Activated CD8-positive, alpha-beta T cell treated with anti-CD3 and anti-CD28 coated beads for 36 hours (primary cell): ENCODE measurements at regions not wholly inside any gene's neighbourhood (a gene's known extent, or its start where the extent isn't known, plus 50 kb on each side); places are given as distances from the start of the nearest gene placed in this dataset.

ENCODE experiments used
- ATAC-seq: fragments of 200-7000 bp; cut with Tn5 transposase; one replicate; pipeline ENCODE4 v1.10.0; 2021; ENCODE audit warnings: mild to moderate bottlenecking, moderate library complexity
- CTCF ChIA-PET: fragments of 350-600 bp; sonication (Branson Sonifier 250); formaldehyde crosslinking; loops from one replicate; lab custom pipeline; 2021; ENCODE audit warnings: antibody characterized with exemption; lab: Charles Lee
- POLR2A ChIA-PET: fragments of 350-600 bp; sonication (Branson Sonifier 250); formaldehyde crosslinking; loops from one replicate; lab custom pipeline; 2021; ENCODE audit warnings: antibody characterized with exemption; lab: Charles Lee
- DNase-seq: peaks from one replicate; pipeline ENCODE4 v3.0.0-alpha.2; 2020
- H3K27ac Mint-ChIP-seq: one replicate; pipeline ENCODE4 v1.8.0; 2021; ENCODE audit warnings: mild to moderate bottlenecking, mixed read lengths
- H3K27me3 Mint-ChIP-seq: one replicate; pipeline ENCODE4 v1.8.0; 2021; ENCODE audit warnings: mixed read lengths
- H3K36me3 Mint-ChIP-seq: one replicate; pipeline ENCODE4 v1.8.0; 2021; ENCODE audit warnings: low read depth, mixed read lengths
- H3K4me1 Mint-ChIP-seq: one replicate; pipeline ENCODE4 v1.8.0; 2021; ENCODE audit warnings: low read depth, mixed read lengths
- H3K4me3 Mint-ChIP-seq: one replicate; pipeline ENCODE4 v1.8.0; 2021; ENCODE audit warnings: mild to moderate bottlenecking, moderate library complexity, mixed read lengths
- H3K9me3 Mint-ChIP-seq: one replicate; pipeline ENCODE4 v1.8.0; 2021; ENCODE audit warnings: mixed read lengths
- intact Hi-C: fragments of 100-400 bp; cut with micrococcal nuclease; formaldehyde crosslinking; loops from one replicate; pipeline ENCODE4 v1.10.0; 2022
- TF ChIP-seq, protein P1 (sequence below): fragments of 200-600 bp; IDR thresholded peaks from one replicate; pipeline ENCODE4 v1.8.0; 2022; ENCODE audit warnings: antibody characterized with exemption, mild to moderate bottlenecking

DNA sequence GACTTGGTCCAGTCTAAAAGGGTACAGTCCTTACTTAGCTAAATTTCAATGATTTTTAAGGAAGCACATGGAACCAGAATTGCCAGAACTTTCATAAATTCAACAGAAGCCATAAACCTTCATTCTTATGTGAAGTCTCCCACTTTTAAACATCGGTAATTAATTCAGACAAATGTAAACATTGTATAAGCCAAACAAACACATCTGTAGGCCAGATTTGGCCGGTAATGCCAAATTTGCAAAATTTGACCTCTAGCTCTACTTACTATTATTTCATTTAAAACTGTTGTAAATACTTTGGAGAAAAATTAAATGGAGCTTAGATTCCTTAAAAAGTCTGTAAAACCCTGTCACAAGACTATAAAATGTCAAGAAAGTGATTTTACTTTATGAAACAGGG is 83.2 kb upstream of the GALNT5 start:
- Mint-ChIP-seq H3K9me3 (no peaks in the 10 kb centered on the region), H3K4me1 (no peaks in the 10 kb centered on the region), H3K27ac (no peak overlapping the region), H3K27me3 (peaks cover 10% of the 10 kb centered on the region), H3K36me3 (no peaks in the 10 kb centered on the region), H3K4me3 (no peak overlapping the region)
- CTCF ChIA-PET, result no interaction called here
- intact Hi-C loops, result no loop called here
- no peak for DNase-seq
- ATAC-seq, result no peak
- POLR2A ChIA-PET, result no interaction called here
- TF ChIP-seq, protein P1, sequence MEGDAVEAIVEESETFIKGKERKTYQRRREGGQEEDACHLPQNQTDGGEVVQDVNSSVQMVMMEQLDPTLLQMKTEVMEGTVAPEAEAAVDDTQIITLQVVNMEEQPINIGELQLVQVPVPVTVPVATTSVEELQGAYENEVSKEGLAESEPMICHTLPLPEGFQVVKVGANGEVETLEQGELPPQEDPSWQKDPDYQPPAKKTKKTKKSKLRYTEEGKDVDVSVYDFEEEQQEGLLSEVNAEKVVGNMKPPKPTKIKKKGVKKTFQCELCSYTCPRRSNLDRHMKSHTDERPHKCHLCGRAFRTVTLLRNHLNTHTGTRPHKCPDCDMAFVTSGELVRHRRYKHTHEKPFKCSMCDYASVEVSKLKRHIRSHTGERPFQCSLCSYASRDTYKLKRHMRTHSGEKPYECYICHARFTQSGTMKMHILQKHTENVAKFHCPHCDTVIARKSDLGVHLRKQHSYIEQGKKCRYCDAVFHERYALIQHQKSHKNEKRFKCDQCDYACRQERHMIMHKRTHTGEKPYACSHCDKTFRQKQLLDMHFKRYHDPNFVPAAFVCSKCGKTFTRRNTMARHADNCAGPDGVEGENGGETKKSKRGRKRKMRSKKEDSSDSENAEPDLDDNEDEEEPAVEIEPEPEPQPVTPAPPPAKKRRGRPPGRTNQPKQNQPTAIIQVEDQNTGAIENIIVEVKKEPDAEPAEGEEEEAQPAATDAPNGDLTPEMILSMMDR, result no peak

DNA sequence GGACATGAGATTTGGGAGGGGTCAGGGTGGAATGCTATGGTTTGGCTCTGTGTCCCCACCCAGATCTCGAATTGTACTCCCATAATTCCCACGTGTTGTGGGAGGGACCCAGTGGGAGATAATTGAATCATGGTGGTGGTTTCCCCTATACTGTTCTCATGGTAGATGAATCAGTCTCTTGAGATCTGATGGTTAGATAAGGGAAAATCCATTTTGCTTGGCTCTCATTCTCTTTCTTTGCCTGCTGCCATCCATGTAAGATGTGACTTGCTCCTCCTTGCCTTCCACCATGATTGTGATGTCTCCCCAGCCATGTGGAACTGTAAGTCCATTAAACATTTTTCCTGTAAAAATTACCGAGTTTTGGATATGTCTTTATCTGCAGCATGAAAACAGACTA is 80.9 kb upstream of the GALNT5 start:
- no peak for ATAC-seq
- Mint-ChIP-seq H3K36me3 (no peaks in the 10 kb centered on the region), H3K4me3 (no peak overlapping the region), H3K27me3 (peaks cover 8% of the 10 kb centered on the region), H3K27ac (no peak overlapping the region), H3K9me3 (no peaks in the 10 kb centered on the region), H3K4me1 (no peaks in the 10 kb centered on the region)
- DNase-seq, result no peak
- CTCF ChIA-PET, result interaction anchor here (2.1 kb wide), 1 partner anchor 17 kb away, joined by 6 read pairs; no protein-coding TSS in a partner anchor
- TF ChIP-seq, protein P1, result no peak
- intact Hi-C loops, result no loop called here
- POLR2A ChIA-PET, result no interaction called here

DNA sequence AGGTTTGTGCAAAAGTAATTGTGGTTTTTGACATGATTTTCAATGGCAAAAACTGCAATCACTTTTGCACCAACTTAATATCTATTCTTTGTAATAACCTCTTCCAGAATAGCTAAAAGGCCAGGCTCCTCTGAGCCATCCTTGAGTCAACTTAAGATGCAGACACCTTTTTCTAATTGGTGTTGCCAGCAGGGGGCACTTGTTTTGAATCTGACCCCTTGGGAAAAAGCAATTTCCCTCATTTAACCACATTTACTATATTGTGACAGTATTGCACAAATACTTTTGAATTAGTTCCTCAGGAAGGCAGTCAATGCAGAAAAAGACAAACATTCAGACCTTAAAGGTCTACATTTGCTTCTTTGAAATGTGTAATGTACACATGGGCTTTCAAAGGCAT is 78.6 kb upstream of the GALNT5 start:
- intact Hi-C loops, result no loop called here
- H3K27me3 Mint-ChIP-seq, result peaks cover 7% of the 10 kb centered on the region
- H3K4me1 Mint-ChIP-seq, result peaks cover 4% of the 10 kb centered on the region
- H3K36me3 Mint-ChIP-seq, result no peaks in the 10 kb centered on the region
- no peak overlapping the region for H3K4me3 Mint-ChIP-seq
- POLR2A ChIA-PET, result no interaction called here
- H3K27ac Mint-ChIP-seq, result no peak overlapping the region
- TF ChIP-seq, protein P1, result no peak
- no peaks in the 10 kb centered on the region for H3K9me3 Mint-ChIP-seq
- ATAC-seq (no peak), DNase-seq (peak; percentile 14)
- CTCF ChIA-PET, result interaction anchor here (1.0 to 3.8 kb wide), 2 partner anchors 15 to 22 kb away, joined by 3 to 24 read pairs; no protein-coding TSS in a partner anchor

- Mint-ChIP-seq H3K9me3 (no peaks in the 10 kb centered on the region), H3K36me3 (no peaks in the 10 kb centered on the region), H3K27me3 (peaks cover 11% of the 10 kb centered on the region), H3K27ac (no peak overlapping the region), H3K4me1 (peaks cover 4% of the 10 kb centered on the region), H3K4me3 (no peak overlapping the region)
- no peak for DNase-seq
- ChIA-PET POLR2A (interaction anchor here (1.1 kb wide), 1 partner anchor 15 kb away, joined by 3 read pairs; no protein-coding TSS in a partner anchor), CTCF (interaction anchor here (1.0 to 3.8 kb wide), 2 partner anchors 14 to 23 kb away, joined by 3 to 24 read pairs; no protein-coding TSS in a partner anchor)
- intact Hi-C loops, result no loop called here
- TF ChIP-seq, protein P1, result no peak
- no peak for ATAC-seq
Observed at GRCh38 chr2:157179324-157180105, 78.0 kb upstream of the GALNT5 start.

GRCh38 chr2:157180359-157180758 is 77.1 kb upstream of the GALNT5 start:
- DNase-seq (no peak), ATAC-seq (no peak)
- no peak overlapping the region for H3K27ac Mint-ChIP-seq
- ChIA-PET POLR2A (interaction anchor here (1.1 kb wide), 1 partner anchor 16 kb away, joined by 3 read pairs; no protein-coding TSS in a partner anchor), CTCF (interaction anchor here (3.8 kb wide), 1 partner anchor 13 kb away, joined by 24 read pairs; no protein-coding TSS in a partner anchor)
- H3K4me1 Mint-ChIP-seq, result peaks cover 4% of the 10 kb centered on the region
- H3K4me3 Mint-ChIP-seq, result no peak overlapping the region
- H3K27me3 Mint-ChIP-seq, result peaks cover 12% of the 10 kb centered on the region
- H3K9me3 Mint-ChIP-seq, result no peaks in the 10 kb centered on the region
- H3K36me3 Mint-ChIP-seq, result no peaks in the 10 kb centered on the region
- intact Hi-C loops, result no loop called here
- TF ChIP-seq, protein P1, result no peak
